ENCODE measurements at regions not wholly inside any gene's neighbourhood (a gene's known extent, or its start where the extent isn't known, plus 50 kb on each side); places are given as distances from the start of the nearest gene placed in this dataset.

DNA sequence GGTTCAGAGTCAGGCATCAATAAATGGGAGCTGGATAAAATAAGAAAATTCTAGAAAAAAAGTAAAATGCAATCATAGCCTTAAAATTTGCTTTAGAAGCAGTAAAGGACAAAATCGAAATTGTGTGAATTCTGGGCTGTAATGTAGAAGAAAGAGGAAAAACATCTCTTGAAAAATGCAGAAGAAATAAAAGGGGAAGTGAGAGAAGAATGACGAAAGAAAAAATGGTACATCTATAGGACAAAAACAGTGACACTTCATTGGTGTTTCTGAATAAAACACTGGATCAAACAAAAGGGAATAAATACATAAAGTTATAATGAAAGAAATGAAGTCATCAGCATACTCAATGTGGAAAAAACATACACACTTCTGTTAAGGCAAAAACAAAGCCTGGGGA, 642.3 kb downstream of the ACTL7B start:
- peaks cover 4% of the 10 kb centered on the region for H3K4me1 ChIP-seq
- H3K27me3 ChIP-seq = no peaks in the 10 kb centered on the region
- TF ChIP-seq, protein P1, sequence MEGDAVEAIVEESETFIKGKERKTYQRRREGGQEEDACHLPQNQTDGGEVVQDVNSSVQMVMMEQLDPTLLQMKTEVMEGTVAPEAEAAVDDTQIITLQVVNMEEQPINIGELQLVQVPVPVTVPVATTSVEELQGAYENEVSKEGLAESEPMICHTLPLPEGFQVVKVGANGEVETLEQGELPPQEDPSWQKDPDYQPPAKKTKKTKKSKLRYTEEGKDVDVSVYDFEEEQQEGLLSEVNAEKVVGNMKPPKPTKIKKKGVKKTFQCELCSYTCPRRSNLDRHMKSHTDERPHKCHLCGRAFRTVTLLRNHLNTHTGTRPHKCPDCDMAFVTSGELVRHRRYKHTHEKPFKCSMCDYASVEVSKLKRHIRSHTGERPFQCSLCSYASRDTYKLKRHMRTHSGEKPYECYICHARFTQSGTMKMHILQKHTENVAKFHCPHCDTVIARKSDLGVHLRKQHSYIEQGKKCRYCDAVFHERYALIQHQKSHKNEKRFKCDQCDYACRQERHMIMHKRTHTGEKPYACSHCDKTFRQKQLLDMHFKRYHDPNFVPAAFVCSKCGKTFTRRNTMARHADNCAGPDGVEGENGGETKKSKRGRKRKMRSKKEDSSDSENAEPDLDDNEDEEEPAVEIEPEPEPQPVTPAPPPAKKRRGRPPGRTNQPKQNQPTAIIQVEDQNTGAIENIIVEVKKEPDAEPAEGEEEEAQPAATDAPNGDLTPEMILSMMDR (IDR thresholded peaks at IDR 0.05) = no peak
- H3K27ac ChIP-seq = no peak overlapping the region
- H3K9ac ChIP-seq (ENCODE audit: low read depth in 2 of 2, low read length in 2 of 2) = no peak overlapping the region
- no peaks in the 10 kb centered on the region for H3K9me3 ChIP-seq
- no peak for DNase-seq
- no peaks in the 10 kb centered on the region for H3K36me3 ChIP-seq
- no peak overlapping the region for H3K4me3 ChIP-seq
- intact Hi-C loops (cut with DNase I) = no loop called here

GRCh38 chr9:108212184-108212583, 643.6 kb downstream of the ACTL7B start:
- DNase-seq = peak; percentile 37
- Histone ChIP-seq H3K36me3 (no peaks in the 10 kb centered on the region), H3K27ac (no peak overlapping the region), H3K9me3 (no peaks in the 10 kb centered on the region), H3K27me3 (no peaks in the 10 kb centered on the region), H3K4me3 (no peak overlapping the region), H3K9ac (ENCODE audit: low read depth in 2 of 2, low read length in 2 of 2) (no peak overlapping the region), H3K4me1 (peaks cover 8% of the 10 kb centered on the region)
- intact Hi-C loops (cut with DNase I) = no loop called here
- TF ChIP-seq, protein P1 (IDR thresholded peaks at IDR 0.05) = no peak

DNA sequence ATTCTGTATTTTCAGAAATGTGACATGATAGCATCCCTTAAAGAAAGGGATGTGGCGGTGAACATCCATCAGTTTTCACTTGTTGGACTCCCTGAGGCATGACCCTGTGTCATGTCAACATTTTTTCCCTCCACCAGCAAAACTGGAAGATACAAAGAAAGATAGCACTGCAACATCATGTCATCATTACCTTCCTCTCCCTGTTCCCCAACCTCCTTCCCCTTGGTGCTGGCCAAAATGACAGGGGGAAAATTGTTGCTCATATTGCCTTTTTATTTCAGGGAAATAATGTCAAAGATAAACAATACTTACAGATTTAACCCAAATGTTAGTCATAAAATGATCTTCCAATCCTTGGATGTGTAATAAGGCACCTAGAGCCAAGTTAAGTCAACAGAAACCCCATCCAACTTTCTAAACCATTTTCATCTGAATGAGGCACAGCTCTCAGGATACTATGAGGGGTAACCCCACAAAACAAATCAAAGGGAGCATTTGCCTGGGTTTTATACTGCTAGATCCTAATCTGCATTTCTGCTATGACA, 644.3 kb downstream of the ACTL7B start:
- DNase-seq = no peak
- Histone ChIP-seq H3K4me3 (no peak overlapping the region), H3K9me3 (no peaks in the 10 kb centered on the region), H3K36me3 (no peaks in the 10 kb centered on the region), H3K27me3 (no peaks in the 10 kb centered on the region), H3K9ac (ENCODE audit: low read depth in 2 of 2, low read length in 2 of 2) (no peak overlapping the region), H3K4me1 (peaks cover 8% of the 10 kb centered on the region), H3K27ac (no peak overlapping the region)
- TF ChIP-seq, protein P1 (IDR thresholded peaks at IDR 0.05) = no peak
- intact Hi-C loops (cut with DNase I) = no loop called here

DNA sequence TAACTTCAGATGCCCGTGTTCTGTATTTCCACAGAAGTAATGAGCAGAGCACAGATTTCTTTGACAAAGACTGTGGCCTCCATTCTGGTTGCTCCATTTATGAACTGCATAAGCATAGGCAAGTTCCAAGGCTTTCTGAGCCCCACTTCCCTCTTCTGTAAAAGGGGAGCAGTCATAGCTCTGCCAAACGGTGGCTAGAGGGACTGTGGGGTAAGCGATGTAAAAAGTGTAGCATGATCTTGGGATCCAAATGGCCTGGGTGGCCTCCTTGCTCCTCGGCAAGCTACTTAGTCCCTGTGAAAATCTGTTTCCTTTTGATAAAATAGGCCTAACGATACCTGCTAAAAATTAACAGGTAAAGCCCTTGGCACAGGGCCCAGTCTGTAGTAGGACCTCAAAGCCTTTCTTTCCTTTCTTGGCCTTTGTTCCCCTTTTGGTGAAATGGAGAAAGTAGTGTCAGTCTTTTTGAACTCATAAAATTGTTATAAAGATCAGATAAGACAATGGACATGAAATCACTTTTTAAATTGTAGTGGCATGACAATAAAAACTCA, 646.6 kb downstream of the ACTL7B start:
- no peak overlapping the region for H3K4me3 ChIP-seq
- no peaks in the 10 kb centered on the region for H3K27me3 ChIP-seq
- no peaks in the 10 kb centered on the region for H3K9me3 ChIP-seq
- H3K36me3 ChIP-seq = no peaks in the 10 kb centered on the region
- peak overlapping the region in 1 of 2 donors; percentile 30 for H3K9ac ChIP-seq (ENCODE audit: low read depth in 2 of 2, low read length in 2 of 2)
- peak; percentile 86 for DNase-seq
- TF ChIP-seq, protein P1 (IDR thresholded peaks at IDR 0.05) = no peak
- intact Hi-C loops (cut with DNase I) = no loop called here
- H3K4me1 ChIP-seq = peaks cover 8% of the 10 kb centered on the region
- peak overlapping the region; percentile 63 for H3K27ac ChIP-seq

DNA sequence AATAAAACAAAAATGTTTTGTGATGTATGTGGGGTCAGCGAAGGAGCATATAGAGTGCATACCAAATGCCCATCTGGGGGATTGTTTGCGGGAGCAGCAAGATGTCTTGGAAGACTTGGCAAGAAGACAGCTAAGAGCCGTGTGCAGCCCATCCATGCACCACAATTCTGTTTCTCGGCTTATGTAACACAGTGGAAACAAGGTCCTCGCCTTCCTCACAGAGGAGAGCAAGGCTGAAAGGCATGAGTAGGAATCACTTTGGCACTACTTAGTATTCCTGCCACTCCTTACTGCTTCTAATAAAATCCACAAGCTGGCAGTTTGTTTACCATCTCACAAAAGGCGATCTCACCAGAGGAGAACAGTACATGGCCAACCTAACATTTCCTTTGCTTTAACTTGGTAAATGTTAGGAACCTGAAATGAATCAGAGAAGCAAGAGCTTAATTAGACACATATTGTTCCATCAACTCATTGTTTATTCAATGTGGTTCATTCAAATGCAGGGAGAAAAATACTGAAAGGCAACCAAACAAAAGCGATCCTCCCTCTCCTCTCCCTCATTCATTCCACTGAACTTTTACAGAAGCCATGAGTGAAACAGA, 648.1 kb downstream of the ACTL7B start:
- Histone ChIP-seq H3K4me1 (peaks cover 8% of the 10 kb centered on the region), H3K27me3 (no peaks in the 10 kb centered on the region), H3K36me3 (no peaks in the 10 kb centered on the region), H3K4me3 (no peak overlapping the region), H3K9ac (ENCODE audit: low read depth in 2 of 2, low read length in 2 of 2) (no peak overlapping the region), H3K27ac (no peak overlapping the region), H3K9me3 (no peaks in the 10 kb centered on the region)
- TF ChIP-seq, protein P1 (IDR thresholded peaks at IDR 0.05) = no peak
- intact Hi-C loops (cut with DNase I) = no loop called here
- no peak for DNase-seq
